H7 (cell line): ENCODE measurements at regions not wholly inside any gene's neighbourhood (a gene's known extent, or its start where the extent isn't known, plus 50 kb on each side); places are given as distances from the start of the nearest gene placed in this dataset.

Experiments used
- DNase-seq: peaks from one replicate; pipeline ENCODE4 v3.0.0; 2012
- H3K27me3 ChIP-seq: 2 replicates; pipeline ENCODE4 v1.6.0; 2011; ENCODE audit warnings: mild to moderate bottlenecking, low read length; ENCODE audit not compliant: control insufficient read depth, insufficient read depth
- H3K36me3 ChIP-seq: replicated peaks from 2 replicates; pipeline ENCODE4 v1.5.1; 2011; ENCODE audit warnings: low read length; ENCODE audit not compliant: control insufficient read depth, insufficient read depth
- H3K4me3 ChIP-seq: 2 replicates; pipeline ENCODE4 v1.5.1; 2011; ENCODE audit warnings: low read depth, mild to moderate bottlenecking, control low read depth, low read length, moderate library complexity; ENCODE audit not compliant: insufficient read depth

DNA sequence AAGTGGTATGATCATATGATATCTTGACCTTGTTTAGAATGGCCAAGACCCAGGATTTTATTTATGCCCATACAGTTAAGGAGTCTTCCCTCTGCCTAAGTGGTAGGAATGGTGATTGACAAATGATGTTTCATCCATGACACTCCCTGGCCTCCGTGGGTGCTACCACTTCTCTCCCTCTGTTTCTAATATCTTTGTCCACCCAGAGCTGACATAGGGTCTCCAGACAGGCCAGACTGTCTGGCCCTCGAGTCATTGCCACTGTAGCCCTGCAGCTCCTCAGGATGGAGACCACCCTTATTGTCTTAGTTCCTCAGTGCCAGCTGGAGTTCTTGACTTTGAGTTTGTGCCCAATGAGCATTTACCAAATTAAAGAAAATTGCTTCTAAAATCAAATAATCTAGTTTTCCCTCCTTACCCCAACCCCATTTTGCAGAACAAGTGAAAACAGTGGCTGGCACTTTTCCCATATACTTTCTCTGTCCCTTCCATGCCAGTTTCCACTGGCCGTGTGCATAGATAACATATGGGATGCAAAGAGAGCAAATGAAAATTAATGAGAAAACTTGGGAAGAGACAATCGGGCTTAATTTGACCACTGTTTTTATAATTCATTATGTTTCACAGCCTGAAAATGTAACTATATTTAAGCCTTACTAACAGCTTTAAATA is 235.7 kb downstream of the NSG2 start:
- Histone ChIP-seq H3K27me3 (no peaks in the 10 kb centered on the region; the same call in 1 of the 2 replicates), H3K4me3 (no peak overlapping the region), H3K36me3 (no peaks in the 10 kb centered on the region)
- DNase-seq: no peak

DNA sequence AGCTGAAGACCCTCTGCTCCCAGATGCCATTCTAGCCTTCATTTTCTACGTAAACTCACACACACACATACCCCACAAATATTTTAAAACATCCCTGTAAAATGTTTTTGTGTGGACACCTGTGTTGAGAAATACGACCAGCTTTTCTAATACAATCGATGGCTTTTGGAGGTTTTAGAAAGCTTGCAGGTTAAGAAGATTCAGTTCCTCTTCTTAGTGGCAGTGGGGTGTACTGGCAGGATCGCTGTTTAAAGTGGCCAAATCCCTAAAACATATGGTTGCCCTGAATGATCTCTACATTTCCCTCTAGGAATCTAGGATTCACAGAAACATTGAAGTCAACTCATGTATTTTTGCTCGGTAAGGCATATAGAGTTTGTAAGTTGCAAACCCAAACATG is 236.3 kb downstream of the NSG2 start:
- Histone ChIP-seq H3K27me3 (no peaks in the 10 kb centered on the region; the same call in 1 of the 2 replicates), H3K4me3 (no peak overlapping the region), H3K36me3 (no peaks in the 10 kb centered on the region)
- DNase-seq: no peak

DNA sequence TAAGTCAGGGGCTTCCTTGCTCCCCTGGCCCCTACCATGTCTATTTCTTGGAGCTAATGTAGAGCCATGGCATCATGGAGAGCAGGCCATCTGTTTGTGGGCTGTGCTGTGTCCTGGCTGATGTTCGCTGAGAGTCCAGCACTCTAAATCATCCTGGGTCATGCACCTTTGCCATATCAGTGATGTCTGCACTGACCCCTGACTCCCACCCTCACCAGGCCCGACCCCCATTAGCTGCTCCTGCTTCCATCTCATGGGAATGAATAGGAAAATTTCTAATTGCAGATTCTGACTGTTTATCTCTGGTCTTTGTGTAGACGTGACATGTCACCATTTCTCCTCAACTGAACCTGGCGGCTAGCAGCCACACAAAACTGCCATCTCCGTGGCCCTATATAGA is 236.9 kb downstream of the NSG2 start:
- no peaks in the 10 kb centered on the region; the same call in 1 of the 2 replicates for H3K27me3 ChIP-seq
- no peak for DNase-seq
- H3K36me3 ChIP-seq: no peaks in the 10 kb centered on the region
- no peak overlapping the region for H3K4me3 ChIP-seq

DNA sequence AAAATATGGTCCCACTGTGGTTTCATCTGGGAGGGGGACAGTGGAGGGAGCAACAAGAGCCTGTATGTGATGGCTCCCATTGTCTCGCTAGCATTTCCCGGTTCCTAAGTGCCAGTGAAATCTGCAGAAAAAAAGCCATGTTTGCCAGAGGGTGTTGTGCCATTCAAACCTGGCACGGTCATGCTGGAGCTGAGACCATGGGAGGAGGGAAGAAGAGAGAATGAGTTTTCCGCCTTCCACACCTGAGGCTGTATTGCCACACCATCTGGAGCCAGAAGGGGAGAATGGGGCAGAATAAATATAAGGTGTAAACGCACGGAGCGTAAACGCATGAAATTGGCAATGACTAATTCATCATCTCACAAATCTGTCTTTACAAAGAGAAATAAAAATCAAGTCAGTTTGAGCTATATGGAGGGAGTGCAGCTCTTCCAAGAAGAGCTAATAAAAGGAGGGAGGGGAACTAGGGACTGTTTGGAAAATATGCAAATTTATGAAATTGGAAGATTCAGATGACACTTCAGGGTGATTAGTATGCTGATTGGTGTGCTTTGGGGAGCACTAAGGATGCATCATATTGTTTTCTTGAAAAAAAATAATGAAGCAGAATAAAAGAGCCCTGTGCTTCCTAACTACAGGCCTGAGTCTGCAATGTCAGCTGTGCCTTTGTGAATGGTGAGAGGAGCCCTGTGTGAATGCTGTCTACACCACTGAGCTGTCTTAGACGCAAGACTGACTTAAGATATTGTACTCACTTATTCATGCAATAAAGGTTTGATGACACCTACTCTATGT is 237.9 kb downstream of the NSG2 start:
- H3K4me3 ChIP-seq: no peak overlapping the region
- no peaks in the 10 kb centered on the region for H3K36me3 ChIP-seq
- DNase-seq: no peak
- H3K27me3 ChIP-seq: no peaks in the 10 kb centered on the region; the same call in 1 of the 2 replicates

DNA sequence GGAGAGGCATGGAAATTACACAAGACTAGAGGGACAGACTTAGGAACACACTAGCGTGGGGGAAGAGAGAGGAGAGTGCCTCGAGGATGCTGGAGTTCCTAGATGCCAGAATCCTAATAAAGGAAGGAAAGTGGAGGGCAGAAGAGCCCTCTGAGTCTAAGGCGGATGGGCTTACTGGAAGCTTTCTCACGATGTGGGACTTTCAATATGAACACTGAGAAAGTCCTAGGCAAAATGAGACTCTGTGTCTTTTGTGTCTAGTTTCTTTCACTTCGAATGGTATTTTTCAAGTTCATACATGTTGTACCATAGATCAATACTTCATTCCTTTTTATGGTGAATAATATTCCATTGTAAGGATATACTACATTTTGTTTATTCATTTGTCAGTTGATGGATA is 239.4 kb downstream of the NSG2 start:
- no peaks in the 10 kb centered on the region for H3K36me3 ChIP-seq
- H3K27me3 ChIP-seq: no peaks in the 10 kb centered on the region; the same call in 1 of the 2 replicates
- no peak overlapping the region for H3K4me3 ChIP-seq
- DNase-seq: no peak

DNA sequence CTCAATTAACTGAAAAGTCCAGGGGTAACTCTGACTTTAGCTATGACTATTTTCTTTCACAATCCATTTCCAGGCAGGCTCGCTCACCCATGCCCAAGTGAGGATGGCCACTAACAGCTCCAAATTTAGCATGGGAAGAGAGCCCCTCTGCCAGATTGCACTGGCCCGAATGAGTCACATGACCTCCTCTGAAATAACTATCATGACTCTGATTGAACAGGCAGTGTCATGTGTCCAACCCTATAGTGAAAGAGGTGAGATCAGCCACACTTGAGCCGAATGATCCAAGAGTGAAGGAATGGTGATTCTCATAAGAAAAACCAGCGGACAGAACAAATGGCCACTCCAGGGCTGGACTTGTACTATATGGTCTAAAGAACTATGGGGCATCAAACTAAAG is 242.3 kb downstream of the NSG2 start:
- H3K36me3 ChIP-seq: no peaks in the 10 kb centered on the region
- DNase-seq: no peak
- H3K4me3 ChIP-seq: no peak overlapping the region
- H3K27me3 ChIP-seq: no peaks in the 10 kb centered on the region

DNA sequence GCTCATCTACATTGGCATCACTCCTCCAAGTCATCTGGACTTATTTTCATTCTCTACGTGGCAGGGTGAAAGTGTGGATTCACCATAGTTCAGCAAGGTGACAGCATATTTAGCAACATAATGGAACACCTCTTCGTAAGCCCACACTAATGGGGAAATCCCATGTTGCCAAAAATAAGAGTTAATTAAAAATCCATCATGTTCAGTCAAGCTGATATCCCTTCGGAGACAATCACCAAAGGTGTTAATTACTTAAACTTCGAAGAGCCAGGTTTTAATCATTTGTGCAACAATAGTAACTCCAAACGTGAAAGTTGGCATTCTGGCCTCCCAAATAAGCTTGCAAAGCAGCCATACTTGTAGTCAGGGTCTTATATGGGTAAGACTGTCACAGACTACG is 242.9 kb downstream of the NSG2 start:
- Histone ChIP-seq H3K36me3 (no peaks in the 10 kb centered on the region), H3K27me3 (no peaks in the 10 kb centered on the region)

DNA sequence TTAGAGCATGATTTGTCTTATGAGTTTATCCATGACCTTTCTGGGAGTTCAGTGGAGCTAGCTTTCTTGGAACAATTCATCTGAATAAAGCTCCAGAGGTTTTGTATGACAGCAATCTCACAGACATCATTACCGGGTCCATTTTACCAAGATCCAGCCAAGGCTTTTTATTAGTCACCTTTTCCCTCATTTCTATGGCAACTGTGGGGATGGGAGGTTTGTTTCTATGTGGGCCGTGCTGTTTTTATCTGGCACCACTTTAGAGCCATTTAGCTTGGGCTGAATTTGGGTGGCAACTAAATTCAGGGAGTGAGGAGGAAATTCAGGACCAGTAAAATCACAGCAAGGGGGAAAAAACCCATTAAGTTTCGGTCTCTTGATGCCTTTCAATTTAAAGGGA is 245.7 kb downstream of the NSG2 start:
- no peaks in the 10 kb centered on the region for H3K36me3 ChIP-seq
- DNase-seq: no peak

More for the DNA sequence above, 242.9 kb downstream of the NSG2 start:
- DNase-seq: no peak
- no peak overlapping the region for H3K4me3 ChIP-seq

DNA sequence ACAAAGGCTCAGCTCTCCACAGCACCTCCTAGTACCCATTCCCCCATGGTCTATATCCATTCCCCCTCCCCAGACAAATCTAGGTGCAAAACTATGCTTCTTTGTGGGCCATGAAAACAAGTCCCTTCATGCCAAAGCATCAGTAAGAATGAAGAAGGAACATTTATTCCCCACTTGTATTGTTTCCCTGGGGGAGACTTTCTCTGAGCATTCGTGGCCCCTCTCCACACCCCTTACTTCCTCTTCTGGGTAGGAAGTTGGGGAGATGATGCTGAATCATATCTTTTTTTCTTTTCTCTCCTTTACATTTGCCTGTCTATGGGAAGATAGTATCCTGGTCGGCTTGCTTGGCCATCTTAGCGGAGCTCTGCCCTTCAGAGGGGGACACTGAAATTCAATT is 246.8 kb downstream of the NSG2 start:
- Histone ChIP-seq H3K27me3 (no peaks in the 10 kb centered on the region), H3K4me3 (no peak overlapping the region), H3K36me3 (no peaks in the 10 kb centered on the region)
- no peak for DNase-seq

More for the DNA sequence above, 245.7 kb downstream of the NSG2 start:
- Histone ChIP-seq H3K27me3 (no peaks in the 10 kb centered on the region), H3K4me3 (no peak overlapping the region)

DNA sequence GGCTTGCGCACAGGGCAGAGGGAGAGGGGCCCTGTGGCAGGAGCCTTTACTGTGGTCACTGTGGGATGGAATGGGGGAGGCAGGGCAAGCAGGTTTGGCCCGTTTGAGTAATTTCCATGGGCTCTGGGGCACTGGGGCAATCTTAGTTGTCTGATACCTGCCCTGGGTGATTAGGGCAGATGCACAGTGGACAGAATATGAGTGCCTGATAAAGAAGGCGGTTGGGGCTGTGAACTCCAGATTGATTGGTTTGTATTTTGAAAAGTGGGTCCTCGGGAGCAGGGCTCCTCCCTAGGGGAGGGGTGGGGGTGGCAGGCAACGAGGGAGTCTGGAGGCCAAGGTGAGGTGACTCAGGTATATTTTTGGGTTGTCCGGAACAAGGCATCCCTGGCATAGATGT is 247.5 kb downstream of the NSG2 start:
- Histone ChIP-seq H3K4me3 (no peak overlapping the region), H3K36me3 (no peaks in the 10 kb centered on the region), H3K27me3 (no peaks in the 10 kb centered on the region)
- DNase-seq: no peak

DNA sequence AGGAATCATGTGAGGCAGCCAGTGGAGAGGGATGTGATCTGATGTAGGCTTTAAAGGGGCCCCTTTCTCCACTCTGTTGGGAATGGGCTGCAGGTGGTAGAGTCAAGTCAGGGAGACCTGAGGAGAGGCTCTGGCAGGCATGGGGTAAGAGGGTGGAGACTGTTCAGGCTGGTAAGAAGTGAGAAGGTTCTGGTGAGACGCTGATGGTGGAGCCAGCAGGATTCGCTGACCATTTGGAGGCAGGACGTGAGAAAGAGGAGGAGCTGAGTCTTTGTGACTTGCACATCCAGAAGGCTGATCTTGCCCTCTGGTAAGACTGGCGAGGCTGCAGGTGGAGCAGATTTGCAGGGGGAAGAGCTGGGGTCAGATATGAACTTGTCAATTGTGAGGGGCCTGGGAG is 248.0 kb downstream of the NSG2 start:
- no peak overlapping the region for H3K4me3 ChIP-seq
- H3K27me3 ChIP-seq: no peaks in the 10 kb centered on the region
- no peaks in the 10 kb centered on the region for H3K36me3 ChIP-seq
- DNase-seq: no peak

DNA sequence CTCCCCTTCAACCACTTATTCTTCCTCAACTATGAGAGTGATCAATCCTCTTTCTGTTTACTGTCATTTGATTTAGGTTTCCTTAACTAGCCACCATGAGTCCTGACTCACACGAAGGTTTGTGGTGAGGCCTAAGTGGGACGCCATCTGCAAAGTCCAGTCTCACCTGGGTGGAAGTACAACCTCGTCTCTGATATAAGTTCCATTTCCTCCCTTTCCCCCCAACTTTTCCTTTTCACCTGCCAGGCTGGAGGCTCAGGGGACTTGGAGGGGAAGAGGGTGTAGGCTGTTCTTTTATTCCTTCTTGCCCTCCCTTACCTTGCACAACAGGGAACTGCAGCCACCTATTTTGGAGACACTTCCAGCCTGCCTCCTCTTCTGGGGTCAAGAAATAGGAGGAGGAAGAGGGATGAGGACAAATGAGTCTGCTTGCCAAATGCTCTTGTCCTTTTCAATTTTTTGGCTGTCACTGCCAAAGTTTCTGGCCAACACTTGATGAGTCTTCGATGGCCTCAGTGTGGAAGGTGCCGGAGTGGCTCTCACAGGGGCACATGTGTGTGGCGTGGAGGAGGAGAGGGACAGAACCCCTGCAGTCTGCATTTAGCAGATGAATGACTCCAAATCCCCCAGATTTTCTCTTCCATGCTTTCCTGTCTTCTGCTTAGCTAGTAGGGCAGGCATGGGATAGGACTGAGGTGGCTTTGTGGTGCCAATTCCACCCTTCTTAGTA is 249.6 kb downstream of the NSG2 start:
- Histone ChIP-seq H3K36me3 (no peaks in the 10 kb centered on the region), H3K27me3 (no peaks in the 10 kb centered on the region), H3K4me3 (no peak overlapping the region)
- DNase-seq: no peak

DNA sequence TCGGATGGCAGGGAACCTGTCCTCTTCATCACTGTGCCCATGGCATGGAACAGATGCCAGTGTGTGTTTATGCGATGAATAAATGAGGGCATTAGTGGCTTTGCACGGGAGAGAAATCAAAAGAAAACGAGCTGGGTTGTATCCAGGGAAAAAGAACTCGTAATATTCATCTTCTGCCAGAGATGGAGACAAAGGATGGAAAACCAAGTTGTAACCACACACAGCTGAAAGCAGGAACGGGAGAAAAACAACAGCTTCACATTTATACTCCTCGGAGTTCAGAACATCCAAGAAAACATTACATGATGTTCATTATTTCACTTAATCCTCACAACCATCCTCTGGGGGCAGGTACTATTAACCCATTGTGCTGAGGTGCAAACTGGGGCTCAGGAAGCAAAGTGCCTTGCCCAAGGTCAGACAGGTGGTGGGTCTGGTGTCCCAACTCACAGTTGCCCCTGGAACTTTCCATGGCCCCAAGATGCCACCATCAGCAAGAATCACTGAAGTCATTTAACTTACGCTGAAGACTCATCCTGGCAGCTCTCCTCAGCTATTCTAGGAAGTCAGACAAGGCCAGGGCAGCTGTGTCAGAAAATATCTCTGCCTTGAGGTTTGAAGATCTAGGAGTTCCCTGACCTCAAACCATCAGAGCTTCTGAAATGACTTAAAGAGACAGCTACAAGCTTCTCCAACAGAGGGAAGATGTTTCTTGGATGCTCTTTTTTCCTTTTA is 250.4 kb downstream of the NSG2 start:
- H3K27me3 ChIP-seq: no peaks in the 10 kb centered on the region
- H3K36me3 ChIP-seq: no peaks in the 10 kb centered on the region
- DNase-seq: no peak
- H3K4me3 ChIP-seq: no peak overlapping the region

DNA sequence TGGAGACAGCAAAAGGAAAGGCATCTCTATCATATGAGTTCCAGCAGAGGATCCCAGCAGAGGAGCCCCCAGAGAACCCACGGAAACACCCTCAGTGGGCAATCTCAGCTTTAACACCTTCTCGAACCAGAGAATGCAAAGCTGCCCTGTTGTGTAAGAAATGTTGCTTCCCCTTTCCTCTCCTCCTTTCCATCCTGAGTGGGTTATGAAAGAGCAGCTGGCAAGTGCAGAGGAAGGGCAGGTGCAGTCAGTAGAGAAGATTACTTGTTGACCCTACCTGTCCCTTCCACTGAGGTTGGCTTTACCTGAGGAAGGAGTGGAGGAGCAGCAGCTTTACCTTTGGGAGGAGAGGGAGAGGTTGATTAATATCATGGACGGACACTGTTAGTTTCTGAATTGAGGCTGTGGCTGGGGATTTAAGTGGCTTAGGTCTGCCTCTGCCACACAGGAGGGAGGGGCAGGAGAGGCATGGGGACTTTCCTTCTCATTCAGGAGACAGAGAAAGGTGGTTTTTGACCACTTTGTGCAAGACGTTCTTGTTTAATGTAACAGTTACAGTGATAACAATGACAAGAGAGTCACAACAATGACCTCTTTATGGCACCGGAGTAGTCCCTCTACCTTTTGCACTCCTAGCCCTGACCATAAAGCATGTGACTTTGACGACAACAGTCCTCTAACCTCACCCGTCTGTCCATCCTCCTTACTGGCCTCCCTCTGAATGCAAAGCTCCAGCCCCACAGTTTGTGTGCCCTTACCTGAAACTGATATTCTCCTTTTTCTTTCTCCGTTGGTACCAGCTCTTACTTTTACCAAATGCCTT is 254.8 kb downstream of the NSG2 start:
- DNase-seq: peak; percentile 10
- Histone ChIP-seq H3K36me3 (no peaks in the 10 kb centered on the region), H3K27me3 (no peaks in the 10 kb centered on the region), H3K4me3 (no peak overlapping the region)
